Transverse colon (tissue), 4 donors: ENCODE measurements at regions not wholly inside any gene's neighbourhood (a gene's known extent, or its start where the extent isn't known, plus 50 kb on each side); places are given as distances from the start of the nearest gene placed in this dataset.

Experiments
- CTCF ChIP-seq, 5 experiments: fragments of 200-600 bp in 3 of 5; fragments of 450-650 bp in 2 of 5; sonication (generic) in 3 of 5; IDR thresholded peaks; 1 replicate in 2 of 5; 2 replicates in 3 of 5; pipeline ENCODE4 v1.5.1; 2016 to 2017; ENCODE audit warnings: antibody characterized with exemption in 5 of 5, inconsistent platforms in 3 of 5, mild to moderate bottlenecking in 2 of 5, moderate library complexity in 1 of 5
- POLR2A ChIP-seq: fragments of 450-650 bp; IDR thresholded peaks from one replicate; pipeline ENCODE4 v1.6.1; 2016; ENCODE audit warnings: antibody characterized with exemption, mild to moderate bottlenecking, moderate library complexity
- POLR2AphosphoS5 ChIP-seq, 3 donors: sonication (generic); formaldehyde crosslinking; IDR thresholded peaks; one replicate each; pipeline ENCODE4 v1.6.1; 2016; ENCODE audit warnings: antibody characterized with exemption in 3 of 3

- TF ChIP-seq POLR2AphosphoS5 (IDR thresholded peaks at IDR 0.05) (no peak), POLR2A (no peak), CTCF (IDR thresholded peaks at IDR 0.05) (no peak)
Observed at GRCh38 chr13:33616130-33616529, 201.8 kb upstream of the RFC3 start.
